Mesothelial cell of epicardium (in vitro differentiated cells): ENCODE measurements at regions not wholly inside any gene's neighbourhood (a gene's known extent, or its start where the extent isn't known, plus 50 kb on each side); places are given as distances from the start of the nearest gene placed in this dataset.
"Not testable (repeated sequence)": the region's sequence is repeated elsewhere in the genome, so short reads cannot be mapped to it uniquely, and the experiment has no call there.

Experiments used
- DNase-seq, 2 experiments: peaks; one replicate each; pipeline ENCODE4 v3.0.0; 2021; ENCODE audit warnings: low spot score in 2 of 2; ENCODE audit not compliant: unreplicated experiment in 2 of 2
- H3K27ac Mint-ChIP-seq: 2 replicates; pipeline ENCODE4 v1.8.0; 2021; ENCODE audit warnings: mixed read lengths
- H3K27me3 Mint-ChIP-seq: 2 replicates; pipeline ENCODE4 v1.8.0; 2021; ENCODE audit warnings: low read depth, mixed read lengths
- H3K36me3 Mint-ChIP-seq: 2 replicates; pipeline ENCODE4 v1.8.0; 2021; ENCODE audit warnings: mixed read lengths
- H3K4me1 Mint-ChIP-seq: 2 replicates; pipeline ENCODE4 v1.8.0; 2021; ENCODE audit warnings: mixed read lengths
- H3K4me3 Mint-ChIP-seq: 2 replicates; pipeline ENCODE4 v1.8.0; 2021; ENCODE audit warnings: mild to moderate bottlenecking, moderate library complexity, mixed read lengths
- H3K9me3 Mint-ChIP-seq: 2 replicates; pipeline ENCODE4 v1.8.0; 2021; ENCODE audit warnings: mixed read lengths
- TF ChIP-seq, protein P1 (sequence below): fragments of 200-600 bp; sonication (generic); IDR thresholded peaks from one replicate; pipeline ENCODE4 v1.5.0; 2021; ENCODE audit warnings: antibody characterized with exemption; ENCODE audit not compliant: unreplicated experiment

DNA sequence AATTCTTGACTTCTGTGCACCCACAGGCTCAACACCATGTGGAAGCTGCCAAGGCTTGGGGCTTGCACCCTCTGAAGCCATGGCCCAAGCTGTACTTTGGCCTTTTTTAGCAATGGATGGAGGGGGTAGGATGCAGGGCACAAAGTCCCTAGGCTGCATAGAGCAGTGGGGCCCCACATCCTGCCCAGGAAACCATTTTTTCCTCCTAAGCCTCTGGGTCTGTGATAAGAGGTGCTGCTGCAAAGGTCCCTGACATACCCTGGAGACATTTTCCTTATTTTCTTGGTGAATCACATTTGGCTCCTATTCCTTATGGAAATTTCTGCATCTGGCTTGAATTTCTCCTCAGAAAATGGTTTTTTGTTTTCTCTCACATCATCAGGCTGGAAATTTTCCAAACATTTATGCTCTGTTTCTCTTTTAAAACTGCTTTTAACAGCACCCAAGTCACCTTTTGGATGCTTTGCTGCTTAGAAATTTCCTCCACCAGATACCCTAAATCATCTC lies 482.7 kb upstream of the TLE4 start:
- Mint-ChIP-seq H3K9me3 (peaks cover 27% of the 10 kb centered on the region), H3K4me1 (no peaks in the 10 kb centered on the region), H3K4me3 (no peak overlapping the region), H3K36me3 (peaks cover 5% of the 10 kb centered on the region), H3K27ac (no peak overlapping the region), H3K27me3 (no peaks in the 10 kb centered on the region)
- TF ChIP-seq, protein P1, sequence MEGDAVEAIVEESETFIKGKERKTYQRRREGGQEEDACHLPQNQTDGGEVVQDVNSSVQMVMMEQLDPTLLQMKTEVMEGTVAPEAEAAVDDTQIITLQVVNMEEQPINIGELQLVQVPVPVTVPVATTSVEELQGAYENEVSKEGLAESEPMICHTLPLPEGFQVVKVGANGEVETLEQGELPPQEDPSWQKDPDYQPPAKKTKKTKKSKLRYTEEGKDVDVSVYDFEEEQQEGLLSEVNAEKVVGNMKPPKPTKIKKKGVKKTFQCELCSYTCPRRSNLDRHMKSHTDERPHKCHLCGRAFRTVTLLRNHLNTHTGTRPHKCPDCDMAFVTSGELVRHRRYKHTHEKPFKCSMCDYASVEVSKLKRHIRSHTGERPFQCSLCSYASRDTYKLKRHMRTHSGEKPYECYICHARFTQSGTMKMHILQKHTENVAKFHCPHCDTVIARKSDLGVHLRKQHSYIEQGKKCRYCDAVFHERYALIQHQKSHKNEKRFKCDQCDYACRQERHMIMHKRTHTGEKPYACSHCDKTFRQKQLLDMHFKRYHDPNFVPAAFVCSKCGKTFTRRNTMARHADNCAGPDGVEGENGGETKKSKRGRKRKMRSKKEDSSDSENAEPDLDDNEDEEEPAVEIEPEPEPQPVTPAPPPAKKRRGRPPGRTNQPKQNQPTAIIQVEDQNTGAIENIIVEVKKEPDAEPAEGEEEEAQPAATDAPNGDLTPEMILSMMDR: no peak
- no peak for DNase-seq

DNA sequence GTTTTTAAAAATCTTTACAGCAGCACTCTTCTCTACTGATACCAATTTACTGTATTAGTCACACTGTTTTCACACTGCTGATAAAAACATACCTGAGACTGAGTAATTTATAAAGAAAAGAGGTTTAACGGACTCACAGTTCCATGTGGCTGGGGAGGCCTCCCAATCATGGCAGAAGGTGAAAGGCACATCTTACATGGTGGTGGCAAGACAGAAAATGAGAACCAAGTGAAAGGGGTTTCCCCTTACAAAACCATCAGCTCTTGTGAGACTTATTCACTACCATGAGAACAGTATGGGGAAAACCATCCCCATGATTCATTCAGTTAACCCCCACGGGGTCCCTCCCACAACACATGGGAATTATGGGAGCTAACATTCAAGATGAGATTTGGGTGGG lies 481.9 kb upstream of the TLE4 start:
- not testable (repeated sequence) for H3K4me3 Mint-ChIP-seq, DNase-seq, H3K27me3 Mint-ChIP-seq, H3K27ac Mint-ChIP-seq, H3K4me1 Mint-ChIP-seq, H3K36me3 Mint-ChIP-seq
- H3K9me3 Mint-ChIP-seq: peaks cover 27% of the 10 kb centered on the region

DNA sequence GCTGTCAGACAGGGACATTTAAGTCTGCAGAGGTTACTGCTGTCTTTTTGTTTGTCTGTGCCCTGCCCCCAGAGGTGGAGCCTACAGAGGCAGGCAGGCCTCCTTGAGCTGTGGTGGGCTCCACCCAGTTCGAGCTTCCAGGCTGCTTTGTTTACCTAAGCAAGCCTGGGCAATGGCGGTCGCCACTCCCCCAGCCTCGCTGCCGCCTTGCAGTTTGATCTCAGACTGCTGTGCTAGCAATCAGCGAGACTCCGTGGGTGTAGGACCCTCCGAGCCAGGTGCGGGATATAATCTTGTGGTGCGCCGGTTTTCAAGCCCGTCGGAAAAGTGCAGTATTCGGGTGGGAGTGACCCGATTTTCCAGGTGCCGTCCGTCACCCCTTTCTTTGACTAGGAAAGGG lies 468.5 kb upstream of the TLE4 start:
- H3K9me3 Mint-ChIP-seq: peaks cover 16% of the 10 kb centered on the region

DNA sequence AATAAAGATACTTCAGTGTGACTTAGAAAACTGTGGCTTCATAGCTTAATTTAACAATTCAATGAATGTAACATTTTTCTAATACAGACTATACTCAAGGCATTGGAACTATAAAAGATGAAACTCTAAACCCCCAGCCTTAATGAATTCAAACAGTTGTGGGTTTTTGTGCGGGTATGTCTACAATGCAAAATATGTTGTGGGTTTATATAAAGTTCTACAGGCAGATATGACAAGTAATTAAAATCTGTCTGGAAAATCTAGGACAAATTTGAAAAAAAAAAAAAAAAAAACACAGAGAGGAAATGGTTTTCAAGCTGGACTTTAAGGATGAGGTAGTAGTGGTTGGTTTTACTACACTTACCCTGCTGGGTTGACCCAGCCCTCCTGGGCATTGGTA lies 467.5 kb upstream of the TLE4 start:
- Mint-ChIP-seq H3K36me3 (no peaks in the 10 kb centered on the region), H3K9me3 (peaks cover 23% of the 10 kb centered on the region), H3K4me1 (no peaks in the 10 kb centered on the region), H3K4me3 (no peak overlapping the region), H3K27me3 (no peaks in the 10 kb centered on the region), H3K27ac (no peak overlapping the region)
- TF ChIP-seq, protein P1: no peak
- no peak for DNase-seq

More for the DNA sequence above, 468.5 kb upstream of the TLE4 start:
- not testable (repeated sequence) for H3K4me1 Mint-ChIP-seq, H3K36me3 Mint-ChIP-seq, H3K4me3 Mint-ChIP-seq, H3K27me3 Mint-ChIP-seq, H3K27ac Mint-ChIP-seq, DNase-seq

DNA sequence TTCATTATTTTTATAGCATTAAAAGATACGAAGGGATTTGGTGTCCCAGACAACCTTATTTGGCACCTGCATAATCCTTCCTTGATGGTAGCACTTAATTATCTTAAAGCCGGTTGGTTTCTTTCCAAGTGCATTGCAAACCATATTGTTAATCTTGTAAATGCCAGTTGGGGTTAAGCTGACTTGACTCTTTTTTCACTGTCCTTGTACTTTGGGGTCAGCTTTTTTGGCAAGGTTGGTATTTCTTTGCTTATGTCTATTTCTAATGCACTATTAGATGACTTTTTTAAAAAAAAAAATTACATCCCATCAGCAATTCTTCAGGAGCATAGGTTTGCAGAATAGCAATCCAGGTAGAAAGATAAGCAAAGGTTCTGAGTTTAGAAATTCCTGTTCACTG lies 466.8 kb upstream of the TLE4 start:
- TF ChIP-seq, protein P1: no peak
- Mint-ChIP-seq H3K27ac (no peak overlapping the region), H3K9me3 (peaks cover 30% of the 10 kb centered on the region), H3K4me3 (no peak overlapping the region), H3K36me3 (peaks cover 2% of the 10 kb centered on the region), H3K4me1 (no peaks in the 10 kb centered on the region), H3K27me3 (no peaks in the 10 kb centered on the region)
- DNase-seq: no peak

DNA sequence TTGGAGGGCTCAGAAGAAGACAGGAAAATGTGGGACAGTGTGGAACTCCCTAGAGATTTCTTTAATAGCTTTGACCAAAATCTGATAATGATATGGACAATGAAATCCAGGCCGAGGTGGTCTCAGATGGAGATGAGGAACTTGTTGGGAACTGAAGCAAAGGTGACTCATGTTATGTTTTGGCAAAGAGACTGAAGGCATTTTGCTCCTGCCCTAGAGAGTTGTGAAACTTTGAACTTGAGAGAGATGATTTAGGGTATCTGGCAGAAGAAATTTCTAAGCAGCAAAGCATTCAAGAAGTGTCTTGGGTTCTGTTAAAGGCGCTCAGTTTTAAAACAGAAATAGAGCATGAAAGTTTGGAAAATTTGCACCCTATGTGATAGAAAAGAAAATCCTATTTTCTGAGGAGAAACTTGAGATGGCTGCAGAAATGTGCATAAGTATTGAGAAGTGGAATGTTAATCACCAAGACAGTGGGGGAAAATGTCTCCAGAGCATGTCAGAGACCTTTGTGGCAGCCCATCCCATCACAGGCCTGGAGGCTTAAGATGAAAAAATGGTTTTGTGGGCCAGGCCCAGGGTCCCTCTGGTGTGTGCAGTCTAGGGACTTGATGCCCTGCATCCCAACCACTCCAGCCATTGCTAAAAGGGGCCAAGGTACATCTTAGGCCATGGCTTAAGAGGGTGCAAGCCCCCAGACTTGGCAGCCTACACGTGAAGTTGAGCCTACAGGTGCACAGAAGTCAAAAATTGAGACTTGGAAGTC lies 463.7 kb upstream of the TLE4 start:
- Mint-ChIP-seq H3K27me3 (peaks cover under 1% of the 10 kb centered on the region), H3K27ac (no peak overlapping the region), H3K36me3 (peaks cover 2% of the 10 kb centered on the region), H3K4me3 (no peak overlapping the region), H3K4me1 (no peaks in the 10 kb centered on the region), H3K9me3 (peaks cover 30% of the 10 kb centered on the region)
- TF ChIP-seq, protein P1: no peak
- no peak for DNase-seq
